DMS53 (cell line): ENCODE measurements at regions not wholly inside any gene's neighbourhood (a gene's known extent, or its start where the extent isn't known, plus 50 kb on each side); places are given as distances from the start of the nearest gene placed in this dataset.
"Not testable (repeated sequence)": the region's sequence is repeated elsewhere in the genome, so short reads cannot be mapped to it uniquely, and the experiment has no call there.

Source experiments
- DNase-seq: peaks from one replicate; lab custom pipeline; 2025; lab: John Stamatoyannopoulos, UW

DNA sequence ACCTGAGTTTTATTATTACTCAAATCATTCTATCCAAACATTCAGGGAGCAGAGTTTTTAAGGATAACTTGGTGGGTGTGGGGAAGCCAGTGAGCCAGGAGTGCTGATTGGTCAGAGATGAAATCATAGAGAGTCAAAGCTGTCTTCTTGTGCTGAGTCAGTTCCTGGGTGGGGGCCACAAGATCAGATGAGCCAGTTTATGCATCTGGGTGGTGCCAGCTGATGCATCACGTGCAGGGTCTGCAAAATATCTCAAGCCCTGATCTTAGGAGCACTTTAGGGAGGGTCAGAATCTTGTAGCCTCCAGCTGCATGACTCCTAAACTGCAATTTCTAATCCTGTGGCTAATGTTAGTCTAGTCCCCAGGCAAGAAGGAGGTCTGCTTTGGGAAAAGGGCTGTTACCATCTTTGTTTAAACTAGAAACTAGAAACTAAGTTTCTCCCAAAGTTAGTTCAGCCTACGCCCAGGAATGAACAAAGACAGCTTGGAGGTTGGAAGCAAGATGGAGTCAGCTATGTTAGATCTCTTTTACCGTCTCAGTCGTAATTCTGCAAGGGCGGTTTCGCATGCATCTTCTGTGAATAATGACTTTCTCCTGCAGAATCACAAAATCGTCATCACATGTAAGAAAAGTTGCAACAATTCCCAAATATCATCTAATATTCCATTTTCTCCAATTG, 97.5 kb downstream of the ZNF664 start:
- DNase-seq = not testable (repeated sequence)

DNA sequence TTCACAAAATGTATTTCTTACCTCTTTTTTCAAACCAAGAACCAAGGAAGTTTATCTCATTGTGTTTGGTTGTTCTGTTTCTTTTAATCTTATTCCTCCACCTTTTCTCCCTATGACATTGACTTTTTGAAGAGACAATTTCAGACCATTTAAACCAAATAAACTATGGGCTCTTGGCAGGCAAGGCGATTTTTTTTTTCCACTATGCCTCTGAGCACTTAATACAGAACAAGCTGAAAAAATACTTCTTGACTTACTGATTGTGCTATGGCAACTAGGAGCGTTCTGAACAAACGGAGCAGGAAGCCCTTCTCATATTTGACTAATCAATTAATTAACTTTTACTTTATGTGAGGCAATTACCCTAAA, 98.0 kb downstream of the ZNF664 start:
- DNase-seq = no peak

DNA sequence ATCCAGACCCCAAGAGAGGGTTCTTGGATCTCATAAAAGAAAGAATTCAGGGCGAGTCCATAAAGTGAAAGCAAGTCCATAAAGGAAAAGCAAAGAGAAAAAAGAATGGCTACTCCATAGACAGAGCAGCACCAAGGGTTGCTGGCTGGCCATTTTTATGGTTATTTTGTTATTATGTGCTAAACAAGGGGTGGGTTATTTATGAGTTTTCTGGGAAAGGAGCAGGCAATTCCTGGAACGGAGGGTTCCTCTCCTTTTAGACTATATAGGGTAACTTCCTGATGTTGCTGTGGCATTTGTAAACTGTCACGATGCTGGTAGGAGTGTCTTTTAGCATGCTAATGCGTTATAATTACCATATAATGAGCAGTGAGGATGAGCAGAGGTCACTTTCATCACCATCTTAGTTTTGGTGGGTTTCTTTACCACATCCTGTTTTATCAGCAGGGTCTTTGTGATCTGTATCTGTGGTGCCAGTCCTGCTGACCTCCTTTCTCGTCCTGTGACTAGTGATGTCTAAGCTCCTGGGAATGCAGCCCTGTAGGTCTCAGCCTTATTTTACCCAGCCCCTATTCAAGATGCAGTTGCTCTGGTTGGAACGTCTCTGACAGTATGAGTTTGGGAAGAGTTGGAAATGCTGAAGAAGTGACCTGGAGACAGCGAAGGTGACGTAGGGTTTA, 100.5 kb downstream of the ZNF664 start:
- DNase-seq = no peak

DNA sequence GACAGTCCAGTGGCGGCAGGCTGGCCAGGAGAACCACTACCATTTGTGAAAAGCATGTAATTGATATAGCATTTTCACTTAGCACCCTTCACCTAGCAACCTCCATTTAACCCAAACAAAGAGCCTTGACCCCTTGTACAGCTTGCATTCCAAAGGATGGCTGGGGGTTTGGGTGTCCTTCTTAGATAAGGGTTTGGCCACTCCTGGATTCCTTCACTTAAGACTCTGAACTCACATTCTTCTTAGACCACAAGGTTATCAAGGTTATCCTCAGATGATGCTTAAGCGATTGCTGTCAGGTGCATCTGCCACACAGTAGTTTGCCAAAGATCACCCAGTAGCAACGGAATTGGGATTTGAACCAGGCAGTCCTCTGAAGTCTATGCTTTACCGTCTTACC, 102.8 kb downstream of the ZNF664 start:
- DNase-seq = no peak

DNA sequence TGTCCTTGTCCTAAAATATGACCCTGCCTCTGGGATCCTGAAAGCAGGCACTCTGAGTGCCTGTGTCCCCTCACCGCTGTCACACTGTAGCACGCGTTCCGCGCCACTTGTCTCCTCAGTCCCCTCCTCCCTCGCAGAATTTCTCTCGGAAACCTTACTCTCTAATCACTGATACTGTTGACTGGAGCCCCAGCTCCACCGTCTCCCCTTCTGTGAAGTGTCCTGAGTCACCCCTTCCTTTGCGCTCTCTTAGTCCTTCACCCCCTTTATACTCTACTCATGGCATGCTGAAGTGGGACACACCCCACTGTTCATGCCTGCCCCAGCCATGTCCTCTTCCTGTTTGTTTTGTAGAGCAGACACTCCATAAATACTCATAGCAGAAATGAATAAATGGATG, 104.7 kb downstream of the ZNF664 start:
- DNase-seq = no peak

DNA sequence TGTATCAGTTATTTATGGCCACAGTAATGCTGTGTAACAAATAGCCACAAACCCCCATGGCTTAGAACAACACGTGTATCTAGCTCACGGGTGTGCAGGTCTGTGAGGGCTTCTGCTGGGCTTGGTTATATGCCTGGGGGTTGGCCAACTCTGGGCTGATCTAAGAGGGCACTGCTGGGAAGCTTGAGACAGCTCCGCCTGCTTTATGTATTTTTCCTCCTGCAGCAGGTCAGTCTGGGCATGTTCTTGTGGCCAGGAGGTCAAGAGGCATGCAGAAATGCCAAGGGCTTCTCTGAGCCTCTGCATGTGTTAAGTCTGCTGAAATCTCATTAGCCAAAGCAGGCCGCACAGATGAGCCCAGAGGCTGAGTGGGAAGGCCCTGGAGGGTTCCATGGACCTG, 105.8 kb downstream of the ZNF664 start:
- DNase-seq = no peak

DNA sequence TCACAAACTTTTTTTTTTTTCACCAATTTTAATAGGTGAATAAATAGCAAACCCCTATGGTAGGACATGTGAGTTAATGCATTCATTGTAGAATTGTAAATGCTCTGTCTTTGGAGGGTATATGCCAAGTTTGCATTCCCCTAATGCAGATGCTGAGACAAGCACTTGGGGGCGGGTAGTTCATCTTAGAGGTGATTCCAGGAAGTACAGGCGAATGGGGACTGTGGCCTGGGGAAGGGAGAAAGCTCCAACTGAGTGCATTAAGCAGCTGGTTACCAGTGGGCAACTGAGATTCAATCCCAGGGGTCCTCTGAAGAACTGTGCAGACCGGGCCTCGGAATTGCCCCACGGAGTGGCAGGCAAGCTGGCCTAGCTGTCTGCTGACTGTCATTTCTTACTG, 107.6 kb downstream of the ZNF664 start:
- DNase-seq = no peak

DNA sequence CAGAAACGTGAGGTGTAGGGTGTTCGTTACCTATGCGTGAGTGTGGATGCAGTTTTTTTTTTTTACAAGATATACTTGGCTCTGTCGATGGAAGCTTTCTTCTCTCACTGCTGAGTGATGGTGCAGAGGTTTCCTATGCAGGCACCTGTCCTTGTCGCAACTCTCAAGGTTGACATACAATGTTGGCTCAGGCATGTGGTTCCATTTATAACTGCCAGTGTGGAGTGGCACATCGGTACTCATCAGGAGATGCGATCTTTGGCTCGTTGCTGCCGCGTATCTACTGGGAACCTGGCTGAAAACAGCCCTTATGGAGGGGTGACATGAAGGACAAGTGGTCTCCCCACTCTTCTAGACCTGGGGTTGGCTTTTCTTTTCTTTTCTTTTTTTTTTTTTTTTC, 109.0 kb downstream of the ZNF664 start:
- no peak for DNase-seq

DNA sequence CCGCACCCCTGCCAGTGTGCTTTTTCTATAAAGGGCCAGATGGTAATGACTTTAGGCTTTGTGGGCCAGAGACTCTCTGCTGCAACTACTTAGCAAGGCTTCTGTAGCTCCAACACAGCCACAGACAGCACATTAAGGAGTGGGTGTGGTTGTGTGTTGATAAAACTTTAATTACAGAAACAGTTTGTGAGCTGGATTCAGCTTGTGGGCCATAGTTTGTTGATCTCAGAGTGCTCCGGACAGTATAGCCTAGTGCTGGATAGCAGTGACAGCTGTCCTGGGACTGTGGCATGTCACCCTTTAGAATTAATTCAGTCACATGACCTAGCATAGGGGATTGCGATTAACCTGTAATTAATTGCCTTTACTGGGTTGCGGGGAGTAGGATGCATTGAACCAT, 109.7 kb downstream of the ZNF664 start:
- no peak for DNase-seq

DNA sequence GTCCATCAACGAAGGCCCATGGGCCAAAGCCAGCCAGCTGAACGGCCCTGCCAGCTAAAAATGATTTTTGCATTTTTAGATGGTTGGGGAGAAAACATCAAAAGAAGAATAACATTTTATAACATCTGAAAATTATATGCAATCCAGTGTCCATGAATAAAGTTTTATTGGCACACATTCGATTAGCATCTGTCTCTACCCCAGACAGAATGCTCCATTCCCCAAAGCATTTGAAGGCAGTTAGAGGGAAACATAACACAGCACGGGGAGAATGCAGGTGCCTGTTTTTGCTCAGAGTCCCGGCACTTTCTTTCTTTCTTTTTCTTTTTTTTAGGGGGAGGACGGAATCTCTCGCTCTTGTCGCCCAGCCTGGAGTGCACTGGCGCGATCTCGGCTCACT, 110.7 kb downstream of the ZNF664 start:
- DNase-seq = no peak

DNA sequence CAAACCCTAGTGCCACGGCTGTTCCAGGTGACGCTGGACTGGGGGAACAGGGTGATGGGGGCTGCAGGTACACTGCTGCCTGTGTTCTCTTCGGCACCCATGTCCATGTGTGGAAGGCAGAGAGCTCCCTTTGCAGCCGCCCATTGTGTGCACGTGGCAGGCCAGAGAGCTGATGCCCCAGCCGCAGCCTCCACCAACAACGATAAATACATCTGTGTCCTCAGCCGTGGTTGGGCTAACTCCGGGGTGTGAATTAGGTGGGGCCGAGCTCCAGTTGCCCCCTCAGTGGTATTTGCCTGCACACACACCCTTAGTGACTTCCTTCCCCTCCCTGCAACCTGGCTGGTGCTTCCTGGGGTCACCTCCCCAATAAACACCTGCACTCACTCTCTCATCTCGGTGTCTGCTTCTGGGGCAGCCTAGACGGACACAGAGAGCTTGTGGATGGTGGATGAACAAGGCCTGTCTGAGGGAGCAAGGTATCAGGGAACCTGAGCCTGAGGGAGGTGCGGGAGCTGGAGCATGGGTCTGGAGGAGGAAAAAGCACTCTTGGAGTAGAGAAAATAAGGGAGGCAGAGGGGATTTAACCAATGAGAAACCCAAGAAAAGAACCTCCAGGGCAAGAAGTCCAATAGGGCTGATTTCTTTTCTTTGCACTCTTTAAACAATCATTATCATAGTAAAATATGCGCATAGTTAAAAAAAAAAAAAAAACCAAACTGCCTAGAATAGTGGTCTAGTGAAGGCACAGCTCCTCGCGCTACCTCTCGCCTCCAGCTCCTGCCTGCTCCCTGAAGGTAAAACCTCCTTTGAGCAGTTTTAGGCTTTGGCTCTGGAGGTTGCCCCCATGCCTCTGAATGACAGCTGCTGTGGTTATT, 112.6 kb downstream of the ZNF664 start:
- DNase-seq = no peak

DNA sequence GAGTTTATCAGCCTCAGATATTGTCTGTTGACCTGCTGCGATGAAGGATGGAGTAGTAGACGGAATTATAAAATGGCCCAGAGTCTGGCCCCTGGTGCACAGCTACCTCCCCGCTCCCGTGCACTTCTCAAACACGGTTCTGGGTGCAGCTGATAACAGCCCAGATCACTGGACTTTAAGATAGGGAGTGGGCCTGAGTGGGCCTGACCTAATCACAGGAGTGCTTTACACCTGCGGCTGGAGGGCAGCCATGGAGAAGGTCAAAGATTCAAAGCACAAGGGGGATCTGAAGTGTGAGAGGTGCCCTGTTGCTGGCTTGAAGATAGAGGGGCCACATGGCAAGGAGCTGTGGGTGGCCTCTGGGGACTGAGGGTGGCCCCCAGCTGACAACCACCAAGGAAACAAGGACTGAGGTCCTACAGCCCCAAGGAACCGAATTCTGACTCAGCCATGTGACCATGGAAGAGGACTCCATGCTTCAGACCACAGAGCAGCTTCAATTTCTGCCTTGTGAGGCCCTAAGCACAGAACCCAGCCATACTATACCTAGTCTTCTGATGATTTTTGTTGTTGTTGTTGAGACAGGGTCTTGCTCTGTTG, 113.4 kb downstream of the ZNF664 start:
- DNase-seq = no peak

DNA sequence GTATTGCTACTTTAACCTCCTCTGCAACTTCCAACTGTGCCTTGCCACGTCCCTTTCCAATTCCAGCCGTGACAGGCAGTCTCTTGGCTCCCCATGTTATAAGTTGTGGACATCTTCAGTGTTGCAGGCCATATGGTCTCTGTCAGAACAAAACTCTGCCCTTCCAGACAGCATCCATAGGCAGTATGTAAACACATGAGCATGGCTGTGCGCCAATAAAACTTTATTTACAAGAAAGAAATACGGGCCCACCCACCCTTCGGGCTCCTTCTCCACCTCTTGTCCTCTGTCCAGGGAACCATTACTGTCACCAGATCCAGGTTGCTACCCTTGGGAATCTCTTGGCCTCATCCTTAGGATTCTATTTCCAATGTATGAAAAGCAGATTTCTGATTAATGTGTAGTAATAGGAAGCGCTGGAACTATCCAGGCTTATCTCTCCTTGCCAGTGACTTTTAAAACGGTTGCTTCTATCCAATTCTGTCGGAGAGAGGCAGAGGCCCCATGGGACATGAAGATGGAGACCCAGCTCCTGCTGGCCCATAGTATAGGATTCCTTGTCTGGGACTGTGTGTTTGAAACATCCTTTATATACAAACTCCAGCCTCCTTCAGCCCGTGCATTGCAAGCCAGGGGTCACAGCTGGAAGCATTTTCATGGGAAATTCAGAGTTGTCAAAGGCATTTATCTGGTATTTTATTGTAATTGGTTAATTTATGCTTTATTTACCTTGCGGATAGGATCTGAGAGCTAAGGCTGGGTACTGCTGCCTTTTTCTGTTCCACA, 114.4 kb downstream of the ZNF664 start:
- DNase-seq = no peak

DNA sequence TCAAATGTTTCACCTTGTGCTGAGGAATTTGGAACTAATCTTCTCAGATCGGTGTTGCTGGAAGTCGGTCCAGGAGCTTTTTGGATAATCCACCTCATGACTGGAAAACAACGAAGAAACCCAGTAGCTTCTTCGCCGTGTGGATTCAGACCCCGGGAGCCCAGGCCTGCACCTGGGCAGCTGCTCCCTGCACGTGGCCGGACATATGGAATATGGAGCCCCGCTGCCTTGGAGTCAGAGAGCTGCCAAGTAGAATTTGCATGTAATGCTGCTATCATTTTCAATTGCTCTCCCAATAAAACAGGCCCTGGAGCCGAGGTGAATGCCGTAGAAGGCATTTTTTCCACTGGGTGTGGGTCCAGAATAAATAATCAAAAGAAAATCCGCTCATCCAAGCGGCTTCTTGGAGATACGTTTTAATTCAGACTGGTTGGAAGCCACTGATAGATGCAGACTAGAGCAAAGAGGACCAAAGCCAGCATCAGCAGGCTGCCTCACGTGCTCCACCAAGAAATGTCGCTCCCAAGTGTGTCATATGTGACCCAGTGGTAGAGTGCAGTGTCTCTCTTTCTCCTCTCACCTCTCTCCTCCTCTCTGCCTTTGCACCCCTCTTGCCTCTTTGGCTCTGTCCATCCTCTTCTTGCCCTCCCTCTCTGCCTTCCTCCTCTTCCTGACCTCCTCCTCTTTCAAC, 115.3 kb downstream of the ZNF664 start:
- no peak for DNase-seq

DNA sequence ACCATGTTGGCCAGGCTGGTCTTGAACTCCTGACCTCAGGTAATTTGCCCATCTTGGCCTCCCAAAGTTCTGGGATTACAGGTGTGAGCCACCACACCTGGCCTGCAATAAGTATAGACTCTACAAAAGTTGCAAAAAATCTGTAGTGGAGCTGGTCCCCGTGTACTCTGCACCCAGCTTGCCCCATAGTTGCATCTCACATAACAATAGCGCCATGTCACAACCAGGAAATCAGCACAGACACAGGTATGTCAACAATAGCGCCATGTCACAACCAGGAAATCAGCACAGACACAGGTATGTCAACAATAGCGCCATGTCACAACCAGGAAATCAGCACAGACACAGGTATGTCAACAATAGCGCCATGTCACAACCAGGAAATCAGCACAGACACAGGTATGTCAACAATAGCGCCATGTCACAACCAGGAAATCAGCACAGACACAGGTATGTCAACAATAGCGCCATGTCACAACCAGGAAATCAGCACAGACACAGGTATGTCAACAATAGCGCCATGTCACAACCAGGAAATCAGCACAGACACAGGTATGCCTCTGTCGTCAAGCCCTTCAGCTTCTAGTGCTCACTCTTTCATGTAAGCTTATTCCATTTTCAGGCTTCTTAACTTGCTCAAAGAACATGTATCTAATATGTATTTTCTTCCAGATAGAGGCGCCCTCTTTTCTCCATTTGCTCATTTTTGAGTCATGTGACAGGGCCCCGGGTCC, 116.3 kb downstream of the ZNF664 start:
- peak; percentile 38 for DNase-seq

DNA sequence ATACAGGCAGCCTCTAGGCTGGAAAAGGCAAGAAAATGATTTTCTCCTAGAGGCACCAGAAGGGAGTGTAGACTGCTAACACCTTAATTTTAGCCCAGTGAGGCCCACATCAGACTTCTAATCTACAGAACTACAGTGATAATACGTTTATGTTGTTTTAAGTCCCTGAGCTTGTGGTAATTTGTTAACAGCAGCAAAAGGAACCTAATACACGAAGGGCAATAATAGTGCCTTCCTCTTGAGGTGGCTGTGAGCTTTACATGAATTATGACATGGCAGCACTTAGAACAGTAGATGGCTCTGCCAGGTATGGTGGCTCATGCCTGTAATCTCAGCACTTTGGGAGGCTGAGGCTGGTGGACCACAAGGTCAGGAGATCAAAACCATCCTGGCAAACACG, 118.8 kb downstream of the ZNF664 start:
- no peak for DNase-seq

DNA sequence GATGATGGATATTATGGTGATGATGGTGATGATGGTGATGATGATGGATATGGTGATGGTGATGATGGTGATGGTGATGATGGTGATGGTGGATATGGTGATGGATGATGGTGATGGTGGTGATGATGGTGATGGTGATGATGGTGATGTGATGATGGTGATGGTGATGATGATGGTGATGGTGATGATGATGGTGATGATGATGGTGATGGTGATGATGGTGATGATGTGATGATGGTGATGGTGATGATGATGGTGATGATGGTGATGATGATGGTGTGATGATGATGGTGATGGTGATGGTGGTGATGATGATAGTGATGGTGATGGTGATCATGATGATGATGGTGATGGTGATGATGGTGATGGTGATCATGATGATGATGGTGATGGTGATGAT, 119.5 kb downstream of the ZNF664 start:
- not testable (repeated sequence) for DNase-seq

DNA sequence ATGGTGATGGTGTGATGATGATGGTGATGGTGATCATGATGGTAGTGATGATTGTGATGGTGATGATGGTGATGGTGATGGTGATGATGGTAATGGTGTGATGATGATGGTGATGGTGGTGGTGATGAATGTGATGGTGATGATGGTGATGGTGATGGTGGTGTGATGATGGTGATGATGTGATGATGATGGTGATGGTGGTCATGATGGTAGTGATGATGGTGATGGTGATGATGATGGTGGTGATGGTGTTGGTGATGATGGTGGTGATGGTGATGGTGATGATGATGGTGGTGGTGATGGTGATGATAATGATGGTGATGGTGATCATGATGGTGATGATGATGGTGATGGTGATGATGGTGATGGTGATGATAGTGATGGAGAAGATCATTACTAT, 120.3 kb downstream of the ZNF664 start:
- DNase-seq = no peak

DNA sequence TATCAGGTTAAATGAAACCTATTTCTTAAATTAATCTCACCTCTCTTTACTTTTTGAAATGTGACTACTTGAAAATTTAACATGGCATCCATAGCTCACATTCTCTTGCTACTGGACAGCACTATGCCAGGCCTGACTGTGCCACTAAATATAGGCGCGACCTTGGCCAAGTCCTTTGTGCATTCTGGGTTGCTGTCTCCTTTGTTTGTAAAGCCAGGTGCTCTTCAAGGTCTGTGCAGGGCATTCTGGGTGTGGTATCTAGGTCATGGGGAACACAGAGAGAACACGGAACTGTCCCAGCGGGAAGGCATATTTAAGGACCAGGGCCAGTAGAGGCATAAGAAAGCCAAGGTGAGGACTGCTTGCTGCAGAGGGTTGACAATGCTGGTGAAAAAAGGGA, 121.2 kb downstream of the ZNF664 start:
- DNase-seq = no peak

DNA sequence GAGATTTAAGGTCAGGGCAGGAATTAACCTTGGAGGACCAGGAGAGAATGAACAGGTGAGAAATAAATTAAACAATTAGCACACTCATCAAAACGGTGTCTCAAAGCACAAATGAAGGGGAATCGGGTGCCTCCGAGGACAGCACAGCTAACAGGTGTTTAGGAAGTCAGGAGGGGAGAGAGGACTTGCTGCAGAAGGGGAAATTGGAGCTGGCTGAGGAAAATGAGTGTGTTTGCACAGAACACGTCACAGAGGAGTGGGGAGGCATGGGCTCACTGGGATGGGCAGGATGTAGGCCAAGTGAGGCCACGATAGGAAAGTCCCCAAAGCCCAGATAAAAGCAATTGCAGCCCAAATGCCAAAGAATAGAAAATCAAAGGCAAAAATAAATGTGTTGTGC, 121.7 kb downstream of the ZNF664 start:
- no peak for DNase-seq

DNA sequence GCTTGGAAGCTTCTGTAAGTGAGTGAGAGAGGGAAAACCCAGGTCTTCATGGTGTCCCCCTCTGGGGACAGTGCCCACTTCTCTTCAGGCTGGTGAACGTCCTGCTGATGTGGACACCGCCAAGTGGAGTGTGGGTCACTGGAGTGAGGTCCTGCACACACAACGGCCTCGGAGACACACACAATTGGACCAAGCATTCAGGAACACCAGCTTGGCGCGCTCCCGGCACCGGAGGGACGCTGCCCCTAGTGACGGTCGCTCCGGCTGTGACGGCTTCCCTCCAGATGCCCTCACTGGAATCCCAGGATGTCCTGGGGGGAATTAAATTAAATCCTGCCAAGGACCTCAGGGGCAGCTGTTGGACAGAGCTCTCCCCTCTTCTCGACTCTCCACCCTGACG, 123.1 kb downstream of the ZNF664 start:
- DNase-seq = no peak
